HepG2 (cell line): ENCODE measurements at regions not wholly inside any gene's neighbourhood (a gene's known extent, or its start where the extent isn't known, plus 50 kb on each side); places are given as distances from the start of the nearest gene placed in this dataset.

Experiments
- ATAC-seq: fragments of 200-7000 bp; cut with Tn5 transposase; 3 replicates; pipeline ENCODE4 v1.9.1; 2020; ENCODE audit warnings: mild to moderate bottlenecking, moderate library complexity
- BruUV-seq: library from RNA; stranded (reverse); fragments of 400-500 nt; replicated peaks from 2 replicates; lab custom pipeline; 2021; lab: Mats Ljungman, UMichigan
- CTCF ChIA-PET: fragments of 300-600 bp; formaldehyde crosslinking; extraction: SDS; loops from one replicate; lab custom pipeline; 2021; ENCODE audit warnings: low total read pairs, inconsistent platforms, low intra/inter-chr PET ratio; lab: Yijun Ruan, JAX
- POLR2A ChIA-PET: fragments of 350-600 bp; sonication (Branson Sonifier 250); formaldehyde crosslinking; loops from one replicate; lab custom pipeline; 2020; ENCODE audit warnings: antibody characterized with exemption, inconsistent platforms; lab: Yijun Ruan, JAX
- DNase-seq: peaks from one replicate; pipeline ENCODE4 v3.0.0-alpha.2; 2015; ENCODE audit warnings: low spot score
- FAIRE-seq: peaks from 3 replicates; lab custom pipeline; 2011; peaks lifted over from hg19 to GRCh38; lab: Jason Lieb, UNC
- H2AFZ ChIP-seq: one replicate; pipeline ENCODE4 v1.6.1; 2011; ENCODE audit warnings: low read length, inconsistent platforms
- H3K27ac ChIP-seq: fragments of 300-600 bp; 3 replicates; pipeline ENCODE4 v1.8.0; 2011; ENCODE audit warnings: mixed run types, mild to moderate bottlenecking, mixed read lengths, low read length, inconsistent platforms; ENCODE audit not compliant: insufficient read depth; ENCODE audit errors: extremely low read length
- H3K27me3 ChIP-seq, 2 experiments: fragments of 200-600 bp in 1 of 2; 2 replicates in 1 of 2; 3 replicates in 1 of 2; pipeline versions ENCODE4 v1.6.0 to v1.8.0; 2011; ENCODE audit warnings: low read length in 2 of 2, mild to moderate bottlenecking in 2 of 2, moderate library complexity in 2 of 2, inconsistent platforms in 1 of 2; ENCODE audit not compliant: insufficient read depth in 2 of 2, control insufficient read depth in 1 of 2
- H3K36me3 ChIP-seq, 2 experiments: fragments of 200-600 bp in 1 of 2; replicated peaks in 1 of 2; 2 replicates in 1 of 2; 3 replicates in 1 of 2; pipeline versions ENCODE4 v1.5.1 to v1.8.0; 2011; ENCODE audit warnings: low read length in 2 of 2, inconsistent platforms in 1 of 2; ENCODE audit not compliant: insufficient read depth in 2 of 2, control insufficient read depth in 1 of 2
- H3K4me1 ChIP-seq: 2 replicates; pipeline ENCODE4 v1.5.1; 2012; ENCODE audit warnings: low read length, inconsistent platforms; ENCODE audit not compliant: insufficient read depth
- H3K4me2 ChIP-seq: 2 replicates; pipeline ENCODE4 v1.6.0; 2011; ENCODE audit warnings: low read depth, low read length, inconsistent platforms
- H3K4me3 ChIP-seq, 3 experiments: fragments of 200-600 bp in 1 of 3; sonication (generic), shearing (Covaris generic) in 1 of 3; replicated peaks in 1 of 3; 2 replicates each; pipeline ENCODE4 v1.5.1; 2011 to 2016; ENCODE audit warnings: low read length in 3 of 3, inconsistent platforms in 2 of 3, low read depth in 2 of 3, mild to moderate bottlenecking in 2 of 3, control low read depth in 1 of 3, mixed read lengths in 1 of 3; ENCODE audit not compliant: insufficient read depth in 1 of 3
- H3K79me2 ChIP-seq: one replicate; pipeline ENCODE4 v1.6.1; 2011; ENCODE audit warnings: low read length, inconsistent platforms; ENCODE audit not compliant: insufficient read depth
- H3K9ac ChIP-seq: 2 replicates; pipeline ENCODE4 v1.6.0; 2011; ENCODE audit warnings: mild to moderate bottlenecking, low read depth, low read length, inconsistent platforms; ENCODE audit not compliant: insufficient read depth
- H3K9me3 ChIP-seq: 2 replicates; pipeline ENCODE4 v1.5.1; 2012; ENCODE audit warnings: mild to moderate bottlenecking, low read length
- H4K20me1 ChIP-seq: 2 replicates; pipeline ENCODE4 v1.6.0; 2011; ENCODE audit warnings: inconsistent platforms, mild to moderate bottlenecking, low read length, moderate library complexity; ENCODE audit not compliant: insufficient read depth
- ATF7 ChIP-seq, 2 experiments: fragments of 450-650 bp in 1 of 2; sonication (generic) in 1 of 2; formaldehyde crosslinking in 1 of 2; IDR thresholded peaks; 2 replicates each; pipeline versions ENCODE4 v1.4.0 to v1.6.1; 2016 to 2020; ENCODE audit warnings: antibody characterized with exemption in 1 of 2, mild to moderate bottlenecking in 1 of 2, missing genetic modification reagents in 1 of 2
- DNMT1 ChIP-seq: sonication (generic); formaldehyde crosslinking; IDR thresholded peaks from 2 replicates; pipeline ENCODE4 v1.5.1; 2020; ENCODE audit warnings: mild to moderate bottlenecking, missing genetic modification reagents
- ERF ChIP-seq: IDR thresholded peaks from 2 replicates; pipeline ENCODE4 v1.6.1; 2018; ENCODE audit warnings: missing biosample characterization, missing genetic modification reagents
- ISX ChIP-seq: sonication (generic); formaldehyde crosslinking; conservative IDR thresholded peaks from 2 replicates; pipeline ENCODE4 v1.5.0; 2020; ENCODE audit warnings: missing genetic modification reagents
- JDP2 ChIP-seq: sonication (generic); formaldehyde crosslinking; IDR thresholded peaks from 2 replicates; pipeline ENCODE4 v1.8.1; 2022; ENCODE audit warnings: missing genetic modification reagents, borderline replicate concordance
- MBD4 ChIP-seq: IDR thresholded peaks from 2 replicates; pipeline ENCODE4 v1.6.1; 2012; ENCODE audit warnings: low read length, inconsistent platforms, borderline replicate concordance
- MED1 ChIP-seq: sonication (generic); formaldehyde crosslinking; IDR thresholded peaks from 2 replicates; pipeline ENCODE4 v1.4.0; 2020; ENCODE audit warnings: missing genetic modification reagents
- PAX8 ChIP-seq: sonication (generic); formaldehyde crosslinking; IDR thresholded peaks from 2 replicates; pipeline ENCODE4 v1.8.0; 2022; ENCODE audit warnings: mild to moderate bottlenecking, missing genetic modification reagents, borderline replicate concordance
- PHF20 ChIP-seq: sonication (generic); formaldehyde crosslinking; IDR thresholded peaks from 2 replicates; pipeline ENCODE4 v1.5.0; 2020; ENCODE audit warnings: mild to moderate bottlenecking, missing genetic modification reagents
- POGZ ChIP-seq: sonication (generic); formaldehyde crosslinking; IDR thresholded peaks from 2 replicates; pipeline ENCODE4 v1.4.0; 2020; ENCODE audit warnings: mild to moderate bottlenecking, missing genetic modification reagents
- POLR2G ChIP-seq: fragments of 200-400 bp; formaldehyde crosslinking; IDR thresholded peaks from 2 replicates; pipeline ENCODE4 v1.6.1; 2018; ENCODE audit warnings: mild to moderate bottlenecking, low read depth, low read length, moderate library complexity
- SP1 ChIP-seq, 2 experiments: fragments of 450-650 bp in 1 of 2; sonication (generic) in 1 of 2; formaldehyde crosslinking in 1 of 2; IDR thresholded peaks; 2 replicates each; pipeline versions ENCODE4 v1.4.0 to v1.6.1; 2016 to 2020; ENCODE audit warnings: missing genetic modification reagents in 1 of 2
- SPEN ChIP-seq: sonication (generic); formaldehyde crosslinking; IDR thresholded peaks from 2 replicates; pipeline ENCODE4 v1.5.1; 2020; ENCODE audit warnings: low read depth, mild to moderate bottlenecking, missing genetic modification reagents
- ZBTB3 ChIP-seq: sonication (generic); formaldehyde crosslinking; IDR thresholded peaks from 2 replicates; pipeline ENCODE4 v1.4.0; 2020; ENCODE audit warnings: low read depth, mild to moderate bottlenecking, moderate library complexity, missing genetic modification reagents, borderline replicate concordance
- ZBTB46 ChIP-seq: sonication (generic); formaldehyde crosslinking; IDR thresholded peaks from 2 replicates; pipeline ENCODE4 v1.4.0; 2020; ENCODE audit warnings: mild to moderate bottlenecking, missing genetic modification reagents, borderline replicate concordance
- ZC3H13 ChIP-seq: sonication (generic); formaldehyde crosslinking; IDR thresholded peaks from 2 replicates; pipeline ENCODE4 v1.8.1; 2023; ENCODE audit warnings: mild to moderate bottlenecking, missing genetic modification reagents, moderate library complexity
- ZFX ChIP-seq: sonication (generic); formaldehyde crosslinking; IDR thresholded peaks from 2 replicates; pipeline ENCODE4 v1.4.0; 2020; ENCODE audit warnings: mild to moderate bottlenecking, low read depth, missing genetic modification reagents, moderate library complexity
- ZNF235 ChIP-seq: sonication (generic); formaldehyde crosslinking; IDR thresholded peaks from 2 replicates; pipeline ENCODE4 v1.8.1; 2023; ENCODE audit warnings: mild to moderate bottlenecking, missing genetic modification reagents, borderline replicate concordance
- ZNF614 ChIP-seq: IDR thresholded peaks from 2 replicates; pipeline ENCODE4 v1.6.1; 2018; ENCODE audit warnings: missing biosample characterization, missing genetic modification reagents, inconsistent platforms, borderline replicate concordance
- ZNF616 ChIP-seq: sonication (generic); formaldehyde crosslinking; IDR thresholded peaks from 2 replicates; pipeline ENCODE4 v1.5.0; 2020; ENCODE audit warnings: low read depth, mild to moderate bottlenecking, missing genetic modification reagents
- WGBS: methylation state at CpG from one replicate; pipeline ENCODE4 v1.1.6; 2017; ENCODE audit warnings: low lambda C conversion rate; 5-methylcytosine and 5-hydroxymethylcytosine counted together
- in situ Hi-C: cut with HindIII; loops from 2 replicates; pipeline ENCODE4 v1.10.0; 2017; ENCODE audit warnings: low pct_unique_long_range_greater_than_20kb; ENCODE audit not compliant: extremely low pct_ligation_motif_present
- intact Hi-C: fragments of 100-400 bp; cut with micrococcal nuclease; formaldehyde crosslinking; loops from one replicate; pipeline ENCODE4 v1.10.0; 2022; ENCODE audit not compliant: unreplicated experiment

- H4K20me1 ChIP-seq = no peaks in the 10 kb centered on the region
- TF ChIP-seq ZNF616 (CRISPR knock-in tag) = no peak
- TF ChIP-seq, all 625 proteins: peak for 0
- in situ Hi-C loops = no loop called here
- Histone ChIP-seq H3K9ac (no peak overlapping the region), H3K9me3 (no peaks in the 10 kb centered on the region), H2AFZ (no peak overlapping the region), H3K36me3 (no peaks in the 10 kb centered on the region), H3K4me2 (no peak overlapping the region), H3K4me3 (no peak overlapping the region), H3K27me3 (no peaks in the 10 kb centered on the region), H3K79me2 (no peaks in the 10 kb centered on the region), H3K4me1 (no peaks in the 10 kb centered on the region), H3K27ac (no peak overlapping the region)
- intact Hi-C loops = no loop called here
- FAIRE-seq = no peak
- CTCF ChIA-PET = no interaction called here
- POLR2A ChIA-PET = no interaction called here
- BruUV-seq = no TSS peak
- DNase-seq = no peak
- 12% methylated on average over 3 of the region's 3 CpGs for WGBS
- ATAC-seq = no peak
Measured at GRCh38 chr3:70753572-70753971, 441.1 kb upstream of the MDFIC2 start.

- ChIA-PET CTCF (no interaction called here), POLR2A (no interaction called here)
- BruUV-seq = no TSS peak
- Histone ChIP-seq H2AFZ (no peak overlapping the region), H3K27me3 (no peaks in the 10 kb centered on the region), H3K9me3 (no peaks in the 10 kb centered on the region), H3K79me2 (no peaks in the 10 kb centered on the region), H3K4me1 (no peaks in the 10 kb centered on the region), H3K36me3 (no peaks in the 10 kb centered on the region), H4K20me1 (no peaks in the 10 kb centered on the region), H3K4me3 (no peak overlapping the region), H3K4me2 (no peak overlapping the region), H3K27ac (no peak overlapping the region), H3K9ac (no peak overlapping the region)
- 12% methylated on average over 5 of the region's 5 CpGs for WGBS
- intact Hi-C loops = no loop called here
- FAIRE-seq (no peak), DNase-seq (no peak), ATAC-seq (no peak)
- TF ChIP-seq ZC3H13 (CRISPR knock-in tag) (no peak), ZBTB46 (CRISPR knock-in tag) (no peak), MED1 (CRISPR knock-in tag) (no peak), SPEN (CRISPR knock-in tag) (no peak), POLR2G (no peak), PHF20 (CRISPR knock-in tag) (no peak), ZNF614 (CRISPR knock-in tag) (no peak), ZFX (no peak), ERF (CRISPR knock-in tag) (no peak), ATF7 (IDR thresholded peaks at IDR 0.05) (no peak), ATF7 (CRISPR knock-in tag; IDR thresholded peaks at IDR 0.05) (no peak), ISX (CRISPR knock-in tag) (no peak), ZNF235 (CRISPR knock-in tag) (no peak), JDP2 (CRISPR knock-in tag) (no peak), PAX8 (CRISPR knock-in tag) (no peak), DNMT1 (CRISPR knock-in tag) (no peak), ZBTB3 (CRISPR knock-in tag) (no peak), SP1 (IDR thresholded peaks at IDR 0.05) (no peak), SP1 (CRISPR knock-in tag; IDR thresholded peaks at IDR 0.05) (no peak), MBD4 (no peak), POGZ (no peak)
- in situ Hi-C loops = no loop called here
Measured at GRCh38 chr3:70752051-70752450, 439.6 kb upstream of the MDFIC2 start.
